Upper lobe of left lung (tissue), 6 donors: ENCODE measurements at regions not wholly inside any gene's neighbourhood (a gene's known extent, or its start where the extent isn't known, plus 50 kb on each side); places are given as distances from the start of the nearest gene placed in this dataset.

Experiments
- ATAC-seq, 2 donors: fragments of 200-7000 bp; cut with Tn5 transposase; one replicate each; pipeline ENCODE4 v1.9.1; 2022; ENCODE audit warnings: mild to moderate bottlenecking in 2 of 2, moderate library complexity in 2 of 2; ENCODE audit not compliant: low FRiP score in 2 of 2
- DNase-seq, 2 donors: peaks; one replicate each; pipeline ENCODE4 v3.0.0-alpha.2; 2019 to 2020
- H3K27ac ChIP-seq, 4 donors: fragments of 200-600 bp; sonication (generic); one replicate each; pipeline ENCODE4 v1.5.1; 2016 to 2019
- H3K27me3 ChIP-seq, 4 donors: fragments of 200-600 bp; sonication (generic); one replicate each; pipeline ENCODE4 v1.5.1; 2017 to 2019
- H3K36me3 ChIP-seq, 4 donors: fragments of 200-600 bp; sonication (generic); one replicate each; pipeline ENCODE4 v1.5.1; 2016 to 2019
- H3K4me1 ChIP-seq, 4 donors: fragments of 200-600 bp; sonication (generic); one replicate each; pipeline ENCODE4 v1.5.1; 2018 to 2019
- H3K4me3 ChIP-seq, 4 donors: fragments of 200-600 bp; sonication (generic); one replicate each; pipeline ENCODE4 v1.5.1; 2017 to 2019; ENCODE audit warnings: mild to moderate bottlenecking in 2 of 4, moderate library complexity in 1 of 4
- H3K9me3 ChIP-seq, 4 donors: fragments of 200-600 bp; sonication (generic); one replicate each; pipeline ENCODE4 v1.5.1; 2018 to 2019
- CTCF ChIP-seq, 6 experiments: fragments of 450-650 bp in 4 of 6; fragments of 200-600 bp in 2 of 6; sonication (generic) in 2 of 6; IDR thresholded peaks; one replicate each; pipeline ENCODE4 v1.5.1; 2016 to 2019; ENCODE audit warnings: antibody characterized with exemption in 6 of 6
- EP300 ChIP-seq, 4 donors: sonication (generic); formaldehyde crosslinking; IDR thresholded peaks; one replicate each; pipeline ENCODE4 v1.5.1; 2017; ENCODE audit warnings: antibody characterized with exemption in 4 of 4, control low read depth in 2 of 4
- POLR2A ChIP-seq, 4 donors: fragments of 450-650 bp; IDR thresholded peaks; one replicate each; pipeline ENCODE4 v1.5.1; 2016 to 2017; ENCODE audit warnings: antibody characterized with exemption in 4 of 4, mild to moderate bottlenecking in 2 of 4
- POLR2AphosphoS5 ChIP-seq, 2 donors: sonication (generic); formaldehyde crosslinking; IDR thresholded peaks; one replicate each; pipeline ENCODE4 v1.5.1; 2017; ENCODE audit warnings: antibody characterized with exemption in 2 of 2
- WGBS, 2 donors: methylation state at CpG; one replicate each; pipeline ENCODE4 v1.1.5; 2017 to 2018; 5-methylcytosine and 5-hydroxymethylcytosine counted together
- donor health status: DM: no; HTN: no; CAD: no; lungs with moderate emphysema.
- donor health status: DM: no; HTN: yes; CAD: no; lungs with severe emphysema.

DNA sequence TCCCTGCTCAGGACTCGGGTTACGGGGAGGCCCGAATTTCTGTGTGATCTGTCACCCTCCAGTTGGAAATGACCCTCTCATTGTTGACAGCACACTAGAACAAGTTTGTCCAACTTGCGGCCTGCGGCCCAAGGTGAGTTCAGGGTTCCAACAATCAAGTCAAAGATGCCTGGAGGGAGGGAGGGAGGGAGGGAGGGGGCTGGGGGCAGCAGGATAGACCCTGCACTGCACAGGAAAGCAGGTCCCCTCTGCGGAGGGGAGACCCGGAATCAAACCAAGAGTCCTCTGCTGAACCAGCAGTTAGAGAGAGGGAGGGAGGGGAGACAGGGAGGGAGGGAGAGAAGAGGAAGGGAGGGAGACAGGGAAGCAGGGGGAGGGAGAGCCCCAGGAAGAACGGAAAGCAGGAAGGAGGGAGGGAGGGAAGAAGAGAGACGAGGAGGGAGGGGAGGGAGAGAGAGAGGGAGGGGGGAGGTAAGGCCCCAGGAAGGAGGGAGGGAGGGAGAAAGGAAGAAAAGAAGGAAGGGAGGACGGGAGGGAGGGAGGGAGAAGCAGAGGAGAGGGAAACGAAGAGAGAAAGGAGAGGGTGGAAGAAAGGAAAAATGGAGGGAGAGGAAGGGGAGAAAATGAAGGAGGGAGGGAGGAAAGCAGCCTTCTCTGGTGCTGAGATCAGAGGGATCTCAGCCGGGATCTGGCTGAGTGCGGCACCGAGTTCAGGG is 96.7 kb upstream of the CDH5 start:
- no peak for DNase-seq
- no peak for ATAC-seq
- TF ChIP-seq CTCF (IDR thresholded peaks at IDR 0.05) (no peak), EP300 (IDR thresholded peaks at IDR 0.05) (no peak), POLR2AphosphoS5 (IDR thresholded peaks at IDR 0.05) (no peak), POLR2A (IDR thresholded peaks at IDR 0.05) (no peak)
- peaks cover 3 to 25% (median 15%) of the 10 kb centered on the region in 4 donors for H3K4me1 ChIP-seq
- no peaks in the 10 kb centered on the region for H3K27me3 ChIP-seq
- peak overlapping the region in 3 of 4 donors; percentile 23 to 46 (median 41) for H3K4me3 ChIP-seq
- no peaks in the 10 kb centered on the region for H3K9me3 ChIP-seq
- no peaks in the 10 kb centered on the region for H3K36me3 ChIP-seq
- H3K27ac ChIP-seq = peak overlapping the region; percentile 44 to 77 (median 70)
- 55 to 56% methylated on average over 14 of the region's 14 CpGs for WGBS, 2 donors

GRCh38 chr16:66267292-66268014 is 99.0 kb upstream of the CDH5 start:
- H3K27ac ChIP-seq = peak overlapping the region; percentile 42 to 71 (median 50)
- TF ChIP-seq EP300 (IDR thresholded peaks at IDR 0.05) (no peak), POLR2AphosphoS5 (IDR thresholded peaks at IDR 0.05) (no peak), CTCF (IDR thresholded peaks at IDR 0.05) (no peak), POLR2A (IDR thresholded peaks at IDR 0.05) (no peak)
- H3K4me3 ChIP-seq = no peak overlapping the region
- H3K27me3 ChIP-seq = no peaks in the 10 kb centered on the region
- H3K9me3 ChIP-seq = no peaks in the 10 kb centered on the region
- WGBS, 2 donors = 72 to 80% methylated on average over 7 to 10 of the region's 10 CpGs
- H3K36me3 ChIP-seq = no peaks in the 10 kb centered on the region
- DNase-seq = no peak
- peaks cover 5 to 21% (median 15%) of the 10 kb centered on the region in 4 donors for H3K4me1 ChIP-seq
- ATAC-seq = no peak

DNA sequence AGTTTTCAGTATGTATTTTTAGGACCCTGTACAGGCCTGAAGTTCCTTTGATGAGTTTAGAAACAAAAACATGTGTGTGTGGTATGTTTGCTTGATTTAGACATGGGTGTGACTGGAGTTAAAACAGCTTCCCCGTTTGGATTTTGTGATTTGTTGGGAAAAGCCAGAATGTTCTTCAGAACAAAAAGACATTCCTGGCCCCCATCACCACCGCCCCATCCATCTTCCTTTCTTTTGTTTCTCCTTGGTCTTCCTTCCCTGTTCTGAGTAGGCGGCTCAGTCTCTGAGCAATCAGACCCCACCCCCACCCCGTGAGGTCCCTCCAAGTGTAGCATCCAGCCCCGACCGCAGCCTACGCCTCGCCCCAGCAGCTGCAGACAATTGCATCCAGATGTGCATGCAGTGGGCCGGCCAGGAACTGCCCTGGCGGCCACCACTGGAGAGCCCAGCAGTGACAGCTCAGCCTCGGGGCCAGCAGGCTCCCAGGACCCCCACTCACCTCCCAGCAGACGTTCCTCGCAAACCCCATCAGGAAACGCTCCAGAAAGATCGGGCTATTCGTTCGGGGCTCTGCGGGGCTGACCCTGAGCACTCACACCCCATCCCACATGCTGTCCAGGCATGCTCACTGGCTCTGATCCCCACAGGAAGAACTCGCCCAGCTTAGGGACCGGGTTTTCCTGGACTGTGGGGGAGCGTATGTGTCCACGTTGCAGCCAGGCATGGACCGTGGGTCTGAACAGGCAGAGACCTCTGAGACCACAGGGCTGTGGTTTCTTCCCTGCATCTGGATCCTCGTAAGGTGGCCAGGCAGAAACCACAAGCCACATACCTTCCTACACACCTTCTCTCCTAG is 99.8 kb upstream of the CDH5 start:
- Histone ChIP-seq H3K4me3 (no peak overlapping the region), H3K36me3 (no peaks in the 10 kb centered on the region), H3K27ac (peak overlapping the region; percentile 42 to 71 (median 50)), H3K4me1 (peaks cover 5 to 21% (median 15%) of the 10 kb centered on the region in 4 donors), H3K9me3 (no peaks in the 10 kb centered on the region), H3K27me3 (no peaks in the 10 kb centered on the region)
- TF ChIP-seq POLR2A (IDR thresholded peaks at IDR 0.05) = no peak
- peak in 1 of 2 donors; percentile 70 for TF ChIP-seq POLR2AphosphoS5 (IDR thresholded peaks at IDR 0.05)
- peak in 1 of 4 donors; percentile 38 for TF ChIP-seq EP300 (IDR thresholded peaks at IDR 0.05)
- peak in 1 of 6 experiments; percentile 17 for TF ChIP-seq CTCF (IDR thresholded peaks at IDR 0.05)
- DNase-seq (peak in 1 of 2 donors; percentile 85), ATAC-seq (peak; percentile 67 to 89)
- WGBS, 2 donors = 31 to 39% methylated on average over 11 to 19 of the region's 24 CpGs

GRCh38 chr16:66265556-66266141 is 100.8 kb upstream of the CDH5 start:
- Histone ChIP-seq H3K4me3 (no peak overlapping the region), H3K27ac (peak overlapping the region in 3 of 4 donors; percentile 44 to 71 (median 70)), H3K4me1 (peaks cover 5 to 18% (median 14%) of the 10 kb centered on the region in 4 donors), H3K27me3 (no peaks in the 10 kb centered on the region), H3K9me3 (no peaks in the 10 kb centered on the region), H3K36me3 (no peaks in the 10 kb centered on the region)
- DNase-seq (no peak), ATAC-seq (no peak)
- WGBS, 2 donors = 83 to 96% methylated on average over 9 to 13 of the region's 13 CpGs
- TF ChIP-seq CTCF (IDR thresholded peaks at IDR 0.05) (no peak), POLR2AphosphoS5 (IDR thresholded peaks at IDR 0.05) (no peak), POLR2A (IDR thresholded peaks at IDR 0.05) (no peak), EP300 (IDR thresholded peaks at IDR 0.05) (no peak)
